AG10803 (cell line): ENCODE measurements at regions not wholly inside any gene's neighbourhood (a gene's known extent, or its start where the extent isn't known, plus 50 kb on each side); places are given as distances from the start of the nearest gene placed in this dataset.

Source experiments
- DNase-seq: peaks from one replicate; pipeline ENCODE4 v3.0.0; 2010; ENCODE audit warnings: low read depth
- H3K4me3 ChIP-seq: 2 replicates; pipeline ENCODE4 v1.5.1; 2011; ENCODE audit warnings: mild to moderate bottlenecking, low read length, control low read depth
- TF ChIP-seq, protein P1 (sequence below): conservative IDR thresholded peaks from 2 replicates; pipeline ENCODE4 v1.5.1; 2011; ENCODE audit warnings: mild to moderate bottlenecking, low read length, control low read depth, inconsistent platforms

DNA sequence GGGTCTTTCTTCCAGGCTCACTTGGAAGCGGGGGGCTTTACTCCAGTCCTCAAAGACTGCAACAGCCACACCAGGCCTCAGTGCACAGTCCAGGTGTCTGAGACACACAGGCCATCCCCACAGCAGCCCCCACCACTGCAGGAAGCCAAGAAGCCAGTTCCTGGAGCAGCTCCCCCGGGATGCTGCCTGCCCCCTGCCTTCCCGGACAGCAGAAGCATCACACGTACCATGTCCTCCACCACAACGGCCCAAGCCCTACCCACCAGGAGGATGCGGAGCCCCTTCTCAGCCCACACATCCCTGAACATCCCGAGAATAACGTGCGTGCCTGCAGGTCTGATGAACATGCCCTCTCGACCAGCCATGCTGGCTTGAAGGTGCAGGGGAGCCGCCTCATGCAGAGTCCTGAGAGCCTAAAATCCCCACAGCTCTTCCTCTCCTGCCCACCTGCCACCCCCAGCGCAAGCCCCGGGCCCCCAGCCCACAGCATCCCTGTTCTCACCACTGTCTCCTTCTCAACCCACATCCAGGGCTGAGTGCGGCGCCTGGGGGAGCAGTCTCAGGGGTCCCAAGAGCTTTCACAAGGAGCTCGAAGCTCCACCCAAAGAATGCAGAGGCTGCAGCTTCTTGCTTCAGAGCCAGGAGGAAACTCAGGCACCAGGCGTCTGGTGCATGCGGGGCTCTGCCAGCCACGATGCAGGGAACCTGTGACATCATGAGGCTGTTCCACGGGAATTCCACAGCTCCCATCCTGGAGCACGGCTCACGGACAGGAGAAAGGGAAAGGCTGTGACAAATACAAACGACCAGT, 209.6 kb downstream of the BRD1 start:
- TF ChIP-seq, protein P1, sequence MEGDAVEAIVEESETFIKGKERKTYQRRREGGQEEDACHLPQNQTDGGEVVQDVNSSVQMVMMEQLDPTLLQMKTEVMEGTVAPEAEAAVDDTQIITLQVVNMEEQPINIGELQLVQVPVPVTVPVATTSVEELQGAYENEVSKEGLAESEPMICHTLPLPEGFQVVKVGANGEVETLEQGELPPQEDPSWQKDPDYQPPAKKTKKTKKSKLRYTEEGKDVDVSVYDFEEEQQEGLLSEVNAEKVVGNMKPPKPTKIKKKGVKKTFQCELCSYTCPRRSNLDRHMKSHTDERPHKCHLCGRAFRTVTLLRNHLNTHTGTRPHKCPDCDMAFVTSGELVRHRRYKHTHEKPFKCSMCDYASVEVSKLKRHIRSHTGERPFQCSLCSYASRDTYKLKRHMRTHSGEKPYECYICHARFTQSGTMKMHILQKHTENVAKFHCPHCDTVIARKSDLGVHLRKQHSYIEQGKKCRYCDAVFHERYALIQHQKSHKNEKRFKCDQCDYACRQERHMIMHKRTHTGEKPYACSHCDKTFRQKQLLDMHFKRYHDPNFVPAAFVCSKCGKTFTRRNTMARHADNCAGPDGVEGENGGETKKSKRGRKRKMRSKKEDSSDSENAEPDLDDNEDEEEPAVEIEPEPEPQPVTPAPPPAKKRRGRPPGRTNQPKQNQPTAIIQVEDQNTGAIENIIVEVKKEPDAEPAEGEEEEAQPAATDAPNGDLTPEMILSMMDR = no peak
- no peak overlapping the region for H3K4me3 ChIP-seq
- no peak for DNase-seq

DNA sequence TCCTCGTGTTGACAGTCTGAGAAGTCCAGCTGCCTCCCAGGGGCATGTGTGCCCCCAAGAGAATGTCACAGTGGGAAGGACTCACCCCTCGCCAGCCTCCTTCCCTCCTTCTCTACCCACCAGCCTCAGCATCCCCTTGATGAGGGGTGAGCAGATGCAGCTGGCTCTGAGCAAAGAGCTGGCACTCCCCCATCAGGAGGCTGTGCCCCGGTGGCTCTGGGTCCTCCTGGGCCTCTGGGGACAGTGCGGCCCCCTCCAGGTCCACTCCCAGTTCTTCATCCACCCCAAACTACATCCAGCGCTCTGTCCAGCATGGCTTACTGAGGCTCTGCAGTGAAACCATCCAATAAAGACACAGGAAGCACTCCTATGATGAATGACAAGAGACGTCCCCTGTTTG, 210.4 kb downstream of the BRD1 start:
- no peak for DNase-seq
- no peak overlapping the region for H3K4me3 ChIP-seq
- TF ChIP-seq, protein P1 = no peak

DNA sequence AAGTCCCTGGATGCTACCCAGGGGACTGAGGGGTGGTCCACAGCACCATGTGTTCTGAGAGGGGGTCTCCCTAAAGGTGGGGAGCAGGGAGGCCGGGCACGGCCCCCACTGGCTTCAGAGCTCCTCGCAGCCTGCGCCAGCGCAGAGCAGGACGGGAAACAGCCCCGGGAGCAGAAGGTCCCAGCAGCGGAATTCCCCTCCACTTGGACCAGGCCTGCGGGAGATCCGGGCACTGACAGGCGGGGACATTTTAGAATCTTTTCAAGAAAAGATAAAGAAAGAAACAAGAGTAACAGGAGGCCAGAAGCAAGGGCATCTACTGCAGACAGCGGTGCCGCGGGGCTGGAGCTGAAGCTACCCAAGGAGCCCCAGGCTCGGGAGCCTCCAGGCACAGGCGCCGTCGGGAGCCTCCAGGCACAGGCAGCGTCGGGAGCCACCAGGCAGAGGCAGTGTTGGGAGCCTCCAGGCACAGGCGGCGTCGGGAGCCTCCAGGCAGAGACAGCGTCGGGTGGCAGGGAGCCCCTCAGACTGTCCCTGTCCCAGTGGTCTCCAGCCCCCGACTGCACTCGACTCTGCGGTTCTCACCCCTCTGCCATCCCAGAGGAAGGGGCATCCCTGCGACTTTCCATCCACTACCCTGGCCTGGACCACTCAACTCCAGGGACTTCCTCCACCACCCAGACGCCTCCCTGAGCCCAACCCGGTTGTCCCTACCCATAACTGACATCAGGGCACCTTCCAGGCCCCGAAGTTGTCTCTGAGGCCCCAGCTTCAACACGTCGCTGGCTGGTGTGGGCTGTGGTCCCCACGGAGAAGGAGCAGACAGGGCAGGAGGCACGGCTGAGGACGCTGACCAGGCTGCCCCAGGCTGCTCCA, 211.1 kb downstream of the BRD1 start:
- TF ChIP-seq, protein P1 = no peak
- H3K4me3 ChIP-seq = no peak overlapping the region
- DNase-seq = no peak

DNA sequence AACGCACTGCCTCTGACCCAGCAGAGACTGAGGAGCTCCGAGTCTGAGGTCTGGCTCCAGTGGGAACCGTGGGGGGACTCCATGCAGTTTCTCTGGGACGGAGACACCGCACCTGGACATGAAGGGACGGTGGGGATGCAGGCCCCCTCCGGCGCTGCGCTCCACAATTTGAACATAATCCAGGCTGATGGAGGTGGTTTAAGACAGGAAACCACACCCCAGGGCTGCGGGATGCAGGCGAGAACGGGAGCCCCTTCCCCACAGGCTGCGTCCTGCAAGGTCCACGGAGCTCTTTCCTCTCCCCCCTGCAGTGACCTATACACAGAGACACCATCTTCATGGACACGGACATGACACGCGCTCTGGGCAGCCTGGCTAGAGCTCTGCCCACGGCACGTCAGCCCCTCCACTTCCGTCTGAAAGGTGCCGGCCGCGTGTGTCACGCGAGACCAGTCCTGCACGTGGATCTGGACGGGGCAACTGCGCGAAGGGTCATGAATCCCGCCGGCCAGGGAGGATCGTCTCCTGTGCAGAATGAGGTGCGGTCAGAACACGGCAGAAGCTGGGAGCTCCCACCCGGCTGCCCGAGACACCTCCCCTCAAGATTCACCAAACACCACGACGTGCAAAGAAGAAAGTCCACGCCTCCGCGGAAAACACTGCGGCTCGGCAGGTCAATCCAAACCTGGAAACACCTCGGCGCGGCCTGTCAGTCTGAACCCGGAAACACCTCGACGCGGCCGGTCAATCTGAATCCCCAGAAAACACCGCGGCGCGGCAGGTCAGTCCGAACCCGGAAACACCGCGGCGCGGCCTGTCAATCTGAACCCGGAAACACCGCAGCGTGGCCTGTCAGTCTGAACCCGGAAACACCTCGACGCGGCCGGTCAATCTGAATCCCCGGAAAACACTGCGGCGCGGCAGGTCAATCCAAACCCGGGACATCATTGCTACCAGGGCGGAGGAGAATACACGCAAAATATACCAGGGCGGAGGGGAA, 212.4 kb downstream of the BRD1 start:
- TF ChIP-seq, protein P1 = no peak
- no peak for DNase-seq
- no peak overlapping the region for H3K4me3 ChIP-seq

DNA sequence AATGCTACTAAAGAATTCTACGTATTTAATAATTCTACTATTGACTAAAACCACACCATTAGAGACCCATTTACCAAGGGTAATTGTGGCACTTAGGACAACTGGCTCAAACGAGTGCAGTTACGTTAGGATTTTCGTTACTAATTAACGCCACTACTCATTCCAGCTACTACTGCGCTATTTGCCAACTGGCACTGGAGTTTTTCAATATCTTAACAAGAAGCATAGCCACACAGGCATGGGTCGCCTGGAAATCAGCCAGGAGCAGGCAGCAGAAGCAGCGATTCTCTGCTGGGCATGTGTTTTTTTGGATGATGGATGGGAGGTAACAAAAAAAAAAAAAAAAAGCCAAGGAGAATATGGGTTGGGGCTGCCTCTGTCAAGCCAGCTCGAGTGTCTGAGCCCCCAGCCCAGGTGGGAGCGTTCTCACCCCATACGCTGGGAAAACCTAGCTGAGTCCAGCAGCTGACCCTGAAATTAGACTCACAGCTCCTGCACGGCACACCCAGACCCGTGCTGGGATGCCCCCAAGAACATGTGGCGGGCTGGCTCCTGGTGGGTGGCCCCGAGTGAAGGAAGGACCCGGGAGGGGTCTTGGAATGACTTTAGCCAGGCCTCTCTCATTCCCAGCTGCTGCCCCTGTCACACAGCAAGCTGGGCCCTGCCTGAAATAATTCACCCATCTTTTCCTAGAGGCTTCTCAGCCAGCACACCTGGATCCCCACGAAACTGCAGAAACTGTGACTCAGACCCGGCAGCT, 214.0 kb downstream of the BRD1 start:
- DNase-seq = no peak
- no peak overlapping the region for H3K4me3 ChIP-seq
- TF ChIP-seq, protein P1 = no peak

DNA sequence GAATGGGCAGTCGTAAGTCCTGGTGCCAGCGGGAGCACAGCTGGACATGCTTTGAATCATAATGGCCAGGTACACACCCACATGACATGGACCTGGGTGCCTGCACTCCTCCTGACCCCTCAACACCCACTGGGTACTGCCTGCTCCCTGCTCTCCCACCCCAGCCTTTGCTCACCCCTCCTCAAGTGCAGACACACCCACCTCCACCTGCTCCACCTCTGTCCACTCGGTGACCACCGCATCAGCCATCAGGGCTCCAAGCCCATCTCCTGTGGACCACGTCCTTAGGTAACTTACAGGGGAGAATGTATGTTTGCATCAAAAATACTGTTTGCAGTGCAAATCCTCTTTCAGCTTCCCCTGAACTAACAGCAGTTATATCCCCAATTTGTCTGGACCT, 214.6 kb downstream of the BRD1 start:
- no peak overlapping the region for H3K4me3 ChIP-seq
- no peak for DNase-seq
- TF ChIP-seq, protein P1 = no peak
